IMR-90 (cell line): ENCODE measurements at regions not wholly inside any gene's neighbourhood (a gene's known extent, or its start where the extent isn't known, plus 50 kb on each side); places are given as distances from the start of the nearest gene placed in this dataset.

Experiments used
- ATAC-seq: fragments of 200-7000 bp; cut with Tn5 transposase; 2 replicates; pipeline ENCODE4 v1.9.1; 2020; ENCODE audit warnings: low read depth, mild to moderate bottlenecking, moderate library complexity
- BruUV-seq: library from RNA; stranded (reverse); fragments of 400-500 nt; replicated peaks from 2 replicates; lab custom pipeline; 2021; lab: Mats Ljungman, UMichigan
- CTCF ChIA-PET: fragments of 300-600 bp; formaldehyde crosslinking; extraction: SDS; loops from one replicate; lab custom pipeline; 2021; ENCODE audit warnings: antibody characterized with exemption; lab: Yijun Ruan, JAX
- POLR2A ChIA-PET: fragments of 300-600 bp; sonication (Branson Sonifier 250); formaldehyde crosslinking; loops from one replicate; lab custom pipeline; 2022; ENCODE audit warnings: antibody characterized with exemption; ENCODE audit not compliant: unreplicated experiment; lab: Charles Lee
- DNase-seq: peaks from one replicate; pipeline ENCODE4 v3.0.0; 2013
- H2AFZ ChIP-seq: replicated peaks from 2 replicates; pipeline ENCODE3; 2013; ENCODE audit warnings: low read length, mild to moderate bottlenecking; ENCODE audit not compliant: poor library complexity
- H2AK5ac ChIP-seq: 2 replicates; pipeline ENCODE4 v1.6.1; 2013; ENCODE audit warnings: low read depth, low read length, inconsistent platforms
- H2AK9ac ChIP-seq: replicated peaks from 2 replicates; pipeline ENCODE3; 2013; ENCODE audit warnings: mild to moderate bottlenecking, low read depth, low read length, moderate library complexity; ENCODE audit not compliant: poor library complexity
- H2BK120ac ChIP-seq: 2 replicates; pipeline ENCODE4 v1.6.1; 2013; ENCODE audit warnings: low read depth, low read length, inconsistent platforms
- H2BK15ac ChIP-seq: 3 replicates; pipeline ENCODE4 v1.6.1; 2013; ENCODE audit warnings: low read depth, low read length, inconsistent platforms
- H2BK20ac ChIP-seq: 2 replicates; pipeline ENCODE4 v1.6.1; 2013; ENCODE audit warnings: low read depth, mild to moderate bottlenecking, inconsistent platforms, low read length, moderate library complexity
- H2BK5ac ChIP-seq: 2 replicates; pipeline ENCODE4 v1.6.1; 2013; ENCODE audit warnings: mild to moderate bottlenecking, low read depth, low read length, inconsistent platforms; ENCODE audit not compliant: poor library complexity, severe bottlenecking
- H3K14ac ChIP-seq: replicated peaks from 2 replicates; pipeline ENCODE4 v1.6.1; 2013; ENCODE audit warnings: low read depth, low read length, inconsistent platforms
- H3K18ac ChIP-seq: 2 replicates; pipeline ENCODE4 v1.6.1; 2013; ENCODE audit warnings: low read depth, low read length, control low read depth
- H3K23ac ChIP-seq: 2 replicates; pipeline ENCODE4 v1.6.1; 2013; ENCODE audit warnings: low read depth, low read length, inconsistent platforms
- H3K27ac ChIP-seq: 2 replicates; pipeline ENCODE4 v1.5.1; 2013; ENCODE audit warnings: mild to moderate bottlenecking, control low read depth, low read length; ENCODE audit not compliant: insufficient read depth
- H3K27me3 ChIP-seq: 2 replicates; pipeline ENCODE4 v1.6.1; 2013; ENCODE audit warnings: low read length; ENCODE audit not compliant: control insufficient read depth, insufficient read depth
- H3K36me3 ChIP-seq: 2 replicates; pipeline ENCODE4 v1.6.1; 2013; ENCODE audit warnings: low read length, mixed read lengths; ENCODE audit not compliant: control insufficient read depth, insufficient read depth
- H3K4ac ChIP-seq: 2 replicates; pipeline ENCODE4 v1.6.1; 2013; ENCODE audit warnings: low read depth, low read length, inconsistent platforms
- H3K4me1 ChIP-seq: 2 replicates; pipeline ENCODE4 v1.6.1; 2013; ENCODE audit warnings: low read length, mixed read lengths; ENCODE audit not compliant: control insufficient read depth, insufficient read depth
- H3K4me2 ChIP-seq: 2 replicates; pipeline ENCODE4 v1.6.1; 2013; ENCODE audit warnings: low read depth, mild to moderate bottlenecking, control low read depth, low read length, moderate library complexity
- H3K4me3 ChIP-seq: 2 replicates; pipeline ENCODE4 v1.5.1; 2013; ENCODE audit warnings: low read depth, mild to moderate bottlenecking, control low read depth, low read length, moderate library complexity; ENCODE audit not compliant: insufficient read depth
- H3K56ac ChIP-seq: 2 replicates; pipeline ENCODE4 v1.6.1; 2013; ENCODE audit warnings: low read length, inconsistent platforms; ENCODE audit not compliant: insufficient read depth; ENCODE audit errors: extremely low read depth
- H3K79me1 ChIP-seq, 2 experiments: 2 replicates each; pipeline ENCODE4 v1.6.1; 2013; ENCODE audit warnings: low read length in 2 of 2, inconsistent platforms in 1 of 2, low read depth in 1 of 2
- H3K9ac ChIP-seq: 2 replicates; pipeline ENCODE4 v1.6.1; 2013; ENCODE audit warnings: low read depth, low read length, control low read depth
- H3K9me1 ChIP-seq: 2 replicates; pipeline ENCODE4 v1.6.1; 2013; ENCODE audit warnings: low read length, inconsistent platforms; ENCODE audit not compliant: insufficient read depth
- H3K9me3 ChIP-seq: 2 replicates; pipeline ENCODE4 v1.6.1; 2013; ENCODE audit warnings: low read length; ENCODE audit not compliant: control insufficient read depth, insufficient read depth
- H4K20me1 ChIP-seq: 2 replicates; pipeline ENCODE4 v1.6.1; 2013; ENCODE audit warnings: low read length, inconsistent platforms; ENCODE audit not compliant: insufficient read depth
- H4K5ac ChIP-seq: 2 replicates; pipeline ENCODE4 v1.6.1; 2013; ENCODE audit warnings: mild to moderate bottlenecking, low read depth, low read length, control low read depth
- H4K8ac ChIP-seq, 2 experiments: 2 replicates each; pipeline ENCODE4 v1.6.1; 2013; ENCODE audit warnings: low read depth in 2 of 2, low read length in 2 of 2, control low read depth in 1 of 2, inconsistent platforms in 1 of 2
- H4K91ac ChIP-seq: 2 replicates; pipeline ENCODE4 v1.6.1; 2013; ENCODE audit warnings: low read depth, low read length, inconsistent platforms; ENCODE audit not compliant: insufficient read depth
- BHLHE40 ChIP-seq: fragments of 150-350 bp; IDR thresholded peaks from 2 replicates; pipeline ENCODE4 v1.6.1; 2016; ENCODE audit warnings: mild to moderate bottlenecking, low read depth, low read length
- CEBPB ChIP-seq: IDR thresholded peaks from 2 replicates; pipeline ENCODE4 v1.6.1; 2012; ENCODE audit warnings: low read depth, low read length, improper control_type of control experiment
- CHD1 ChIP-seq: IDR thresholded peaks from 2 replicates; pipeline ENCODE4 v1.6.1; 2012; ENCODE audit warnings: low read depth, low read length, improper control_type of control experiment
- CTCF ChIP-seq: conservative IDR thresholded peaks from 2 replicates; pipeline ENCODE4 v1.5.1; 2012; ENCODE audit warnings: mild to moderate bottlenecking, low read depth, low read length, improper control_type of control experiment
- ELK1 ChIP-seq: fragments of 150-350 bp; IDR thresholded peaks from 2 replicates; pipeline ENCODE4 v1.6.1; 2016; ENCODE audit warnings: low read depth, mild to moderate bottlenecking, low read length, moderate library complexity, borderline replicate concordance
- FOS ChIP-seq: fragments of 150-350 bp; IDR thresholded peaks from 2 replicates; pipeline ENCODE4 v1.6.1; 2016; ENCODE audit warnings: low read depth, low read length
- MAZ ChIP-seq: IDR thresholded peaks from 2 replicates; pipeline ENCODE4 v1.6.1; 2012; ENCODE audit warnings: low read depth, mild to moderate bottlenecking, low read length, improper control_type of control experiment, moderate library complexity, borderline replicate concordance
- NFE2L2 ChIP-seq: fragments of 150-350 bp; IDR thresholded peaks from 2 replicates; pipeline ENCODE4 v1.6.1; 2016; ENCODE audit warnings: low read depth, mild to moderate bottlenecking, low read length
- POLR2A ChIP-seq: IDR thresholded peaks from 2 replicates; pipeline ENCODE4 v1.6.1; 2012; ENCODE audit warnings: mild to moderate bottlenecking, low read depth, low read length
- RAD21 ChIP-seq: IDR thresholded peaks from 2 replicates; pipeline ENCODE4 v1.6.1; 2012; ENCODE audit warnings: low read length, improper control_type of control experiment
- RCOR1 ChIP-seq: IDR thresholded peaks from 2 replicates; pipeline ENCODE4 v1.6.1; 2012; ENCODE audit warnings: mild to moderate bottlenecking, low read length, improper control_type of control experiment; ENCODE audit not compliant: insufficient replicate concordance
- RFX5 ChIP-seq: IDR thresholded peaks from 2 replicates; pipeline ENCODE4 v1.8.0; 2012; ENCODE audit warnings: low read depth, mild to moderate bottlenecking, low read length, moderate library complexity
- WGBS, 2 experiments: methylation state at CpG; one replicate each; pipeline versions ENCODE4 v1.1.5 to v1.1.7; 2013; ENCODE audit warnings: missing lambda C conversion rate in 2 of 2; ENCODE audit not compliant: insufficient read length in 1 of 2; ENCODE audit errors: extremely low coverage in 2 of 2; 5-methylcytosine and 5-hydroxymethylcytosine counted together
- dilution Hi-C: fragments of 300-500 bp; cut with HindIII; formaldehyde crosslinking; loops from one replicate; pipeline ENCODE4 v1.14.3; 2018; ENCODE audit warnings: low sequenced_read_pairs; ENCODE audit not compliant: unreplicated experiment
- in situ Hi-C: fragments of 300-500 bp; cut with MboI; formaldehyde crosslinking; loops from 3 replicates; pipeline ENCODE4 v1.14.3; 2019; ENCODE audit warnings: low sequenced_read_pairs, inconsistent platforms, mixed read lengths
- intact Hi-C: fragments of 100-400 bp; cut with micrococcal nuclease; formaldehyde crosslinking; loops from 2 replicates; pipeline ENCODE4 v1.10.0; 2022

- TF ChIP-seq RCOR1 (no peak), CHD1 (no peak), CEBPB (no peak)
These were observed 288.5 kb upstream of the G2E3 start (continued) for GRCh38 chr14:30270200-30271161.

- no peak overlapping the region for H3K9ac ChIP-seq
- peaks cover 11% of the 10 kb centered on the region for H3K9me1 ChIP-seq
- CTCF ChIA-PET, result interaction anchor here (1.8 to 4.7 kb wide), 2 partner anchors 13 to 58 kb away, joined by 16 to 44 read pairs; no protein-coding TSS in a partner anchor
- no peak overlapping the region for H3K23ac ChIP-seq
- no peaks in the 10 kb centered on the region for H3K27me3 ChIP-seq
- H4K20me1 ChIP-seq, result no peaks in the 10 kb centered on the region
- intact Hi-C loops, result loop anchor here (2.0 to 5.0 kb wide), 2 partner anchors 49 to 725 kb away; no protein-coding TSS in a partner anchor
- no peak overlapping the region for H3K27ac ChIP-seq
- no peak overlapping the region for H2BK120ac ChIP-seq
- H3K79me1 ChIP-seq, result no peaks in the 10 kb centered on the region
- H3K9me3 ChIP-seq, result no peaks in the 10 kb centered on the region
- dilution Hi-C loops, result no loop called here
- no peak overlapping the region for H3K4me3 ChIP-seq
- H2AK9ac ChIP-seq, result no peak overlapping the region
- H2BK20ac ChIP-seq, result no peak overlapping the region
- H3K18ac ChIP-seq, result no peak overlapping the region
- peaks cover 3% of the 10 kb centered on the region; the same call in 1 of the 2 replicates for H3K4me1 ChIP-seq
- H2BK15ac ChIP-seq, result no peak overlapping the region
- ATAC-seq (no peak), DNase-seq (no peak)
- no peak overlapping the region for H2AK5ac ChIP-seq
- no TSS peak for BruUV-seq
- H3K4ac ChIP-seq, result no peak overlapping the region
- WGBS, 2 experiments, result 61% methylated on average over 3 of the region's 6 CpGs; no CpG with 5 or more reads in 1 of the 2 experiments
- H3K56ac ChIP-seq, result no peak overlapping the region
- 0 out of 4 replicates have a peak overlapping the region, but pooled peaks of 1 of the 2 experiments have one; percentile 33 for H4K8ac ChIP-seq
- no peak overlapping the region for H2BK5ac ChIP-seq
- no peaks in the 10 kb centered on the region for H3K36me3 ChIP-seq
- H4K5ac ChIP-seq, result no peak overlapping the region
- no peak overlapping the region for H3K14ac ChIP-seq
- no peak overlapping the region for H4K91ac ChIP-seq
- POLR2A ChIA-PET, result no interaction called here
- peak overlapping the region; percentile 3; the same call in 1 of the 2 replicates for H3K4me2 ChIP-seq
- in situ Hi-C loops, result no loop called here
- peak overlapping the region; percentile 82 for H2AFZ ChIP-seq
- TF ChIP-seq FOS, result no peak
- no peak for TF ChIP-seq RAD21
- no peak for TF ChIP-seq CHD1
- no peak for TF ChIP-seq CEBPB
- no peak for TF ChIP-seq ELK1
- TF ChIP-seq RFX5, result no peak
- TF ChIP-seq BHLHE40, result no peak
- no peak for TF ChIP-seq RCOR1
- no peak for TF ChIP-seq CTCF
- no peak for TF ChIP-seq MAZ
- TF ChIP-seq POLR2A, result no peak
- no peak for TF ChIP-seq NFE2L2
These were observed 287.1 kb upstream of the G2E3 start for GRCh38 chr14:30271811-30272323.
